HG02642 (cell line): ENCODE measurements at regions not wholly inside any gene's neighbourhood (a gene's known extent, or its start where the extent isn't known, plus 50 kb on each side); places are given as distances from the start of the nearest gene placed in this dataset.
A peak's percentile ranks its signal among the peaks of the same experiment; 100 is the strongest.

ENCODE experiments used
- ATAC-seq: cut with Tn5 transposase; IDR thresholded peaks from one replicate; pipeline ENCODE4 v1.9.1; 2021; ENCODE audit warnings: mild to moderate bottlenecking; ENCODE audit not compliant: unreplicated experiment, poor library complexity

DNA sequence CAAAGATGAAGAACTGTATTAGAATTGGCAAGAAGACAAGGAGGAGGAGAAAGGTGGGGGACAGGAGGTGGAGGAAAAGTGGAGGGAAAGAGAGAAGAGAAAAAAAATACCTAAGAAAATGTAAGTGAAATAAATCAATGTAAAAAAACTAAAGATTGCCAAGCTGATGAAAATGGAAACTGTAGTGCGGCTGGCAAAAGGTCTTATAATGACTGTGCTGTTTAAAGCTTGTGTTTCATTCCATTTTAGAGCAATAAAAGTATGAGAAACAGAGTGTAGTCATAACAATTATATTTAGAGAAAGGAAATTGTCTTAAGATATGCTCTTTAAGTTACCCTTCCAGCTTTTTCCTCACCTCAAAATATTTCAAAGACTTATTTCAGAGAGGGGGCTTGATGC lies 670.5 kb upstream of the SEMA6A start:
- ATAC-seq: no peak

DNA sequence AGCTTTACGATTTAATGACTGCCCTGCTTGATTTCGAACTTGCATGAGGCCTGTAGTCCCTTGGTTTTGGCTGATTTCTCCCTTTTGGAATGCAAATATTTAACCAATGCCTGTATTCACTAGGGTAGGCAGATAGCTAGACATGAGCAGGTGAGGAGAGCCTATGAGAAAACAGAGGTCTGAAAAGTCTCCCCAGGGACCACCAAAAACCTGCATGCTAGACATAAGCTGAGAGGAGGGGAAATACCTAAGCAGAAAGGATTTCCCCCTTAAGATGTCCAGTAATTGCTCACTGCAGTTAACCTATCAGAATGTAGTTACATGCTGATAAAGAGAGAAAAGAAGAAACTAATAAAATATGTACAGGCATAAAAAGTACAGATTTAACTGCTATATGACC lies 667.4 kb upstream of the SEMA6A start:
- ATAC-seq: peak; percentile 69

DNA sequence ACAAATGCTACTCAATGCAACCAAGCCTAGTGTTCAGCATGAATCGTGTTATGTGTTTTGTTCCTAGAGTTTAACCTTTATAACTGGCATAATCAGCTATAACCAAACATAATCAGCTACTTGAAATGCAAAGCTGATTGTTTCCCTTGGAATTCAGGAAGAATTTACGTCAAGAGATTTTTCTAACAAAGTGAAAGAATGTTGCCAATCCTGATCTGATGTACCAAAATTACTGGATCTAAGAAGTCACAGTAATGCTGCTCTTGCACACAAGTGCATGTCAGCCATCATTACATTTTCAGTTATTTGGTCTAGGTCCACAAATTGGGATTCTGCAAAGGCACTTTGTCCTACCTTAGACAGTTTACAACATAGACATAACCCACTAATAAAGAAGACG lies 662.3 kb upstream of the SEMA6A start:
- ATAC-seq: no peak

DNA sequence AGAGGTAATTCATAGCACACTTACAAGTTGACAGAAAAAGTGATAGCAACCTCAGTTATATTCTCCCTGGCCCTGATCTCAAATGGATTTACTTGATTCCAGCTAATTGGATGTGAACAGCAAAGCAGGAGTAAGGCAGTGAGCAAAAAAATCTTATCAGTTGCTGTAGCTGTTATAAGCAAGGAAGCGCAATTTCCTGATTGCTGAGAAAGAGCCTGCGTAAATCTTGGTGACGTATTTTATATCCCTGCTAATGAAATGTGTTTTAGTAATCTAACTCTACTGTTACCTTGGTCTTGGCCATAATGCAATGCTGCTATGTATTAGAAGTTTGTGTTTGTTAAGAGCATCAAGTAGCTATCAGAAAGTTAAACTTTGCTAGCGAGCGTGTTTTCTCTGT lies 661.2 kb upstream of the SEMA6A start:
- no peak for ATAC-seq

DNA sequence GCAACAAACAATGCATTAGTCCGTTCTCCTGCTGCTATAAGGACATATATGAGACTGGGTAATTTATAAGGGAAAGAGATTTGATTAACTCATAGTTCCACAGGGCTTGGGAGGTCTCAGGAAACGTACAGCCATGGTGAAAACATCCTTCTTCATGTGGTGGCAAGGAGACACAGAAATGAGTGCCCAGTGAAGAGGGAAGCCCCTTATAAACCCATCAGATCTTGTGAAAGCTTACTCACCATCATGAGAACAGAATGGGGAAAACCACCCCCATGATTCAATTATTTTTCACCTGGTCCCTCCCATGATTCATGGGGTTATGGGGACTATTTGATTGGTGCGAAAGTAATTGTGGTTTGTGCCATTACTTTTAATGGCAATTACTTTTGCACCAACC lies 655.8 kb upstream of the SEMA6A start:
- no peak for ATAC-seq

DNA sequence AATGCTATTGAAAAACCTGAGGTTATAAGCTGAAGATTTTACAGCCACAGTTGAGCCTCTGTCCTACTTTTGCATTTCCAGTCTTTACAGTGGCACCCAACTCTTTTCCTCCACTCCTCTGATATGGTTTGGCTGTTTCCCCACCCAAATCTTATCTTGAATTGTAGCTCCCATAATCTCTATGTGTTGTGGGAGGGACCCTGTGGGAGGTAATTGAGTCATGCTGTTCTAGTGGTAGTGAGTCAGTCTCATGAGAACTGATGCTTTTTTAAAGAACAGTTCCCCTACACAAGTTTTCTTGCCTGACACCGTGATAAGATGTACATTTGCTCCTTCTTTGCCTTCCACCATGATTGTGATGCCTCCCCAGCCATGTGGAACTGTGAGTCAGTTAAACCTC lies 646.1 kb upstream of the SEMA6A start:
- ATAC-seq: no peak

DNA sequence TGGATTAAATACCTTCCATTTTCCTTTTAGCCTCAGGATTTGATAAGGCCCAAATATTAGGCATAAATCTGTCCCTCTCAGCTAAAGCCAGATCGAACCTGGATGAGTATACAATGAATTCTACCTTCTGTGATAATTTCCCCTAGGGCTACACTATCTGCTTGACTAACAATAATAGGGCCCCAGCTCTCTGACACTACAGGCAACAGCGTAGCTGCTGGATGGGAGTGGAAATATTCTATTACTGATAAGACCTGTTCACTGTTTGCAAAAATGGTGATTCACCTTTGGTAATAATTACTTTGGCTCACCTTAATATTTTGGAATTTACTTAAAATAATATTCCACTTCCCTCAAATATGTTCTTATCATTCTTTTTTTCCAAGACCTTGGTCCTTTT lies 644.2 kb upstream of the SEMA6A start:
- no peak for ATAC-seq

DNA sequence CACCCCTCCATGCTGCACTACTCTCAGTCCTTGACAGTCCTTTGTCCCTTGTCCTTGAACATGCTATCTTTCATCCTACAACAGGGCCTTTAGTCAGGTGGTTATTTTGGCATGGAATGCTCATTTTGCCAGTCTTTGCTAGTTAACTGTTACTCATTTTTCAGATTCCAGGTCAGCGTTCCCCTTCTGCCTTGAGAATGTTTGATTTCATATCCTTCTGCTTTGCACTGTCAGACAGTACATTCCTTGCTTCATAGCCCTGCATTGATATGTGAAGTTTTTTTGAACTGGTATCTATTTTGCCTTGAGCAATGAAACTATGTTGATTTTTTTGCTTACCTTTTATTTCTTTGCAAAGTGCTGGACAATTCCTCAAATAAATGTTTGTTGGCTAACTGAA lies 638.2 kb upstream of the SEMA6A start:
- no peak for ATAC-seq

DNA sequence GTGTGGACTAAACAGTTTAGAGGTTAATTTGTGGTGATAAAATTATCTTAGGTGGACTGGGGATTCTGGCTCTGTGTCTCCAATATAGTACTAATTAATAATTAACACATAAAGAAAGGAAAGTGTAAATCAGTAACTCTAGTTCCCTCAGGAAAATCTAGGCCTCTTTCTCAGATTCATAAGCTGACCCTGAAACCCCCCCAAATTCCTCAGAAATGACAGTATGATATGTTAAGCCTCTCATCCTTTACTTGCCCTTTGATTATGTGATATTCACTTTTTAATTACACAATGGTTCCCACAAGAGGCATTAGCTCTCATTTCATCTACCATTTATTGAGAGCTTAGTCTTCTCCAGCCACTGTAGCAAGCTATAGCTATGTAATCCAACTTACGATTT lies 636.2 kb upstream of the SEMA6A start:
- ATAC-seq: no peak

DNA sequence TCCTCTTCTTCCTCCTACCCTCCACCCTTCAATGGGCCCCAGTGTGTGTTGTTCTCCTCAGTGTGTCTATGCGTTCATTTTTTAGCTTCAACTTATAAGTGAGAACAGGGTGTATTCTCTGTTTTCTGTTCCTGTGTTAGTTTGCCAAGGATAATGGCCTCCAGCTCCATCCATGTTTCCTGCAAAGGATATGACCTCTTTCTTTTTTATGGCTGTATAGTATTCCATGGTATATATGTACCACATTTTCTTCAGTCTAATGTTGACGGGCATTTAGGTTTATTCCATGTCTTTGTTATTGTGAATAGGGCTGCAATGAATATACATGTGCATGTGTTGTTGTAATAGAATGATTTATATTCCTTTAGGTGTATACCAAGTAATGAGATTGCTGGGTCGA lies 634.9 kb upstream of the SEMA6A start:
- no peak for ATAC-seq

DNA sequence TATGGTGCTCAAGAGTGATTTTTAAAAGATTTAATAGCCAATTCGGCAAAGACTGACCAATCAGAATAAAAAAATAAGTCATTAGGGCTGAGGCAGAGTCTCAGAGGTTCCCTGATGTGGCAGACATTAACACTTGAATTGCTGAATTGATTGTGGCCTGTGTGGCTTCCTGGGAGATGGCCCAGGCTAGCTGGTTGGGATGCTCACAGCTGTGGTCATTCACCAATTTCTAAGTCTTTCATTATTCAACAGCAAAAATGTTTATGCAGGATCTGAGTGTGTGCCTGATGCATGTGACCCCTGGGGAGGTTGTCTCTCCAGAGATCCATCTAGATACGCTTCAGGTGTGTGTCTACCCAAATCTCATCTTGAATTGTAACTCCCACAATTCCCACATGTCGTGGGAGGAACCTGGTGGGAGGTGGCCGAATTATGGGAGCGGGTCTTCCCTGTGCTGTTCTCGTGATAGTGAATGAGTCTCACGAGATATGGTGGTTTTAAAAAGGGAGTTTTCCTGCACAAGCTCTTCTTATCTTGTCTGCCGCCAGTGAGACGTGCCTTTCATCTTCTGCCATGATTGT lies 632.6 kb upstream of the SEMA6A start:
- ATAC-seq: no peak

DNA sequence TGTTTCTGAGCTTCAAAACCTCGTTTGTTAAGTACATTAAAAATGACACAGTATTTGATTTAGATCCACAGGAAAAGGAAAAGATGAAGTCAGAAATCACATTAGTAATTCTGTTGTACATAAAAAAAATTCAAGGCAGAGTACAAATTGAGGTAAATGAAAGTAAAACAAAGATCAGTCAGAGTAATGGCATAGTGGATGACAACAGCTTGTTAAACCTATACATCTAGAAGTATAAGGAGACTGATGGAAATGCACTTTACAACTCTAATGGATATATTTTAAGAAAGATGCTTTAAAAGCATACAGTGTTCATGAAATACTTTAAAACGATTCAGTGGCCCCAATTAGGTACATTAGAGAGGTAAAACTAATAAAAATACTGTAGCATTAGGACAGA lies 631.3 kb upstream of the SEMA6A start:
- no peak for ATAC-seq

DNA sequence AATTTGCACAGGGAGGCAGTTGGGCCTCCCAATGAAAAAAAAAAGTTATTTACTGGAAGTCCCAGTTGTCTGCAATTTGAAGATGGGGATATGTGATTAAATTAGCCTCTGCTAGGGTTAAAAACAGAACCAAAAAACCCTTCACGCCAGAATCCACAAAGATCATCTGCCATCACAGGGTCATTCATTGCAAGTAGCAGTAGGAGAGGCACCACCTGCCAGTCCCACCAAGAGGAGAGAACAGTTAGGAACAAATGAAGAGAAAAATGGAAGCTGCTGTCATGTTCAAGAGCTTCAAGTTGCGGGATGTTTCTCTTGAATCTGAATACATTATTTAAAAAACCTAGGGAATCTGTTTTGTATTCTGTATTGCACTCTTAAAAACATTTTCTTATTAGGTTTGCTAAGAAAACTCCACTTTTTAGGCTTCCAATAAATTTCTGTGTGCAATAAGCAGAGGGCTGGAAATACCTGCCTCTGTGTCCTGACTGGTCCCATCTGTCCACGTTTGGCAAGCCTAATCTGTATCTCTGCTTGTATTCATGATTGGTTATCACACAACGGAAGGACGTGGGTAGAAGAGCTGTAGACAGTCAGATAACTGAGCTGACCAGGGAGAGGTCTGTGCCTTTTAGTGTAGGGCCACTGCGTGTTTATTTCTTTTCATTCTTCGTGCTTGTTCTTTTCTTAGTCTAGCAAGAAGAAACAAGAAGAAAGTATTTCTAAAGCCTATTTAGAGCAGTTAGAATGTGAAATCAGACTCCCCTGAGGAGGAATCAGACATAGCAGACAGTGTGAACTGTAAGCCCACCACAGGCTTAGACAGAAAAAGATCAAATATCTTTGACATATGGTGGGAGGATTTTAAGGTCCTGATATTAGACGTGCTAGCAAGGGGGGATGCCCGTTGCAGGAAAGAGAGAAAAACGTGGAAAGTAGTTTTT lies 630.6 kb upstream of the SEMA6A start:
- no peak for ATAC-seq

DNA sequence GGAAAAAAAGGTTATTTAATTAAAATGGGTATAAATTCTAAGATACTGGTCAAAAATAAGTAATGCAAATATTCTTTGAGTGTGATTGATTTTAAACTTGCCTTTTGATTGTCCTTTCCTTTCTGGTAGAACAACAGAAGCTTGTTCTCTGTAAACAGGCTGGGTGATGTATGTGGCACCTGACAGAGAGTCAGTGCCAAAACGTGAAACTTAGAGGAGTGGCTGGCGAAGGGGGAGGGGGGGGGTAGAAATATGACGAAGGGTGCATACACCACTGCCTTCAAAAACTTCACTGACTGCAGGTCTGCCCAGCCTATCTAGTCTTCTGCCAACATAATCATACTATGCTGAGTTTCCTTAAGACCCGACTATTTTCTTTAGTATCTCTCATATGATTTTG lies 629.8 kb upstream of the SEMA6A start:
- ATAC-seq: no peak

DNA sequence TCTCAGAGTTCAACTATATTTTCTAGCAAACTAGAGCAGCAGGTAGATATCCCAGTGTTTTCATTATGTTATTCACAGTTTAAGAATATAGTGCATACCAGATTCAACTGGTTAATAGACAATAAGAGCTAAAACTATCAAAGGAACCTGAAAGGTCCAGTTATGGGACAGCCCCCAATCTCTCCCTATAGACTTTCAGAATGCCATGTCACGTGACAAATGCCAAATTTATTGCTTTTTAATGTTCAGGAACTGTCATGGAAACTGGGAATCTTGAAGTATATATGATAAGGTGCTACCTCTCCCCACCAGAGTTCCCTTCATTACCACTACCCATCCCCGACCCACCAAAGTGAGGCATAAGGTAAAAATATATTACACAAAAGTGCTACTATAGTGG lies 629.0 kb upstream of the SEMA6A start:
- ATAC-seq: no peak

DNA sequence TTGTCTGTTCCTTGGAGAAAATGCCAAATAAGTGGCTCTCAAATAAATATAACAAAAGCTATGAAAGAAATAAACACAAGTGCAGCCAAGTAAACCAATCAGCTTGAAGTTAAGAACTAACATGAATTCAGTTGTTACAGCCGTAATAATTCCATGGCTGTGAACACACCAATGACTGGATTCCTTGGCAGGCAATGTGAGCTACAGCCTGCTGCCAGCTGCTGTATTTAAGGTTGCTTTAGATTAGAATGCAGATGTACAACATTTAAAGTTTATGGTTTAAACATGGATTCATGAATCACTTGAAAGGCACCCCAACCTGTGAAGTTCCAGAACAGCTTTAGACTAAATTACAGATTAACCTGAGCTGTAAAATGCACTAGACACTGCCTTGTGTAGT lies 626.4 kb upstream of the SEMA6A start:
- no peak for ATAC-seq

DNA sequence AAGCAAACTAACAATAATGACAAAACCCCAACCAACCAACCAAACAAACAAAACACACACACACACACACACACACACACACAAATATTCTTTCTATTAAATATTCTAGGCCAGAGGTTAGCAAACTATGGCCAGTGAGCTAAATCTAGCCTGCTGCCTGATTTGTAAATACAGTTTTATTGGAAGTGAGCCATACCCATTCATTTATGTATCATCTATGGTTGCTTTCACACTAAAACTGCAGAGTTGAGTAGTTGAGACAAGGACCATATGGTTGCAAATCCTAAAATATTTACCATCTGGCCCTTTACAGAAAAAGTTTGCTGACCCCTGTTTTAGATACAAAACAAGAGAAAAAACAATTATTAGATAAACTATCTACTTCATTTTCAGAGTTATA lies 620.5 kb upstream of the SEMA6A start:
- ATAC-seq: no peak

DNA sequence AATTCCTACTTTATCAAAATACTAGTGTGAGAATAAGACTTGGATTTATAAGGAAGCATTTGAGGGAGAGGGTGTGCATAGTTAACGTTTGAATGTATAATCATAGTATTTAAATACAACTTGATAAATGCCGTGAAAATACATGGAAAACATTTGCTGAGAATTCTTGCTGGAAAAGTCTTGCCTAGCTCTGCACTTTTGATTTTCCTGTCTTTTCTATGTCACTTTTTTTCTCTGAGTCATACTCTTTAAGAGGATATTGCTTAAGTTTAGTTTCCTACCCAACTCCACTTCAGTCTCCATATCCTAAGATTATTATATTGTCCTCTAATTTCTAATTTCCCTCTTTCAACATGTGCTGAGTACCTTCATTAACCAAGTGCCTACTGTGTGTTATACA lies 616.6 kb upstream of the SEMA6A start:
- ATAC-seq: no peak

DNA sequence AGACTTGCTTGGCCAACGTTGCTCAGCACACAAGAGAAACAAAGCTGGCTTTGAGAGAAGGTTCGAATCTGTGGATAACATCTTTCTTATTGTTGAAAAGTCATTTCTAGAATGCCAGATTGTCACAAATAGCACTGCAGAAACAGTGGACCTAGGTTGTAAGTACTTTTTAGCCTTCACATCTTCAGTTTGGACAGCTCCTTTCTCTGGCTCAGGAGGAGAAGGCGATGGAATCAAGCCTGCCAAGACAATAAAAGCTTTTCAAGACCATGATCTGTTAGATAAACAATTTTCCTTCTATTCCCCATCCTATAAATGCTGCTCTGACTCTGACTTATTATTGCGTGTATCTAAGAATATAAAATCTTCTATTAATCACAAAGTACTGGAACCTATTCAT lies 615.2 kb upstream of the SEMA6A start:
- no peak for ATAC-seq

DNA sequence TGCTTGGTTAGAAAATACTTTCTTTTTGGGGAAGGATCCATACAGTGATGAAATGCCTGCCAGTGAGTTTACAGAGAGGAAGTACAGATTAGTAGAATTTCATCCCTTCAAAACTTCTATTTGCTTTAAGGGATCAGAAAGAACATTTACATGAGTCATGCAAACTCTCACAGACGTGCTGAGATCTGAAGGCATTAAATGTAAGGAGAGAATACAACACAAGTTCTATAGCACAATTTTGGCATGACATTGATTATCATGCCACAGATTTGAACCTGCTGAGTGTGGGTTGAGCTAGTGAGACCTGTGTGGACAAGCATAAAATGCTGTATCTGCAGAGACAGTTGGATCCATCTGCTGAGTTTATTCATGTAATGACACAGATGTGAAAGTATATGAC lies 613.6 kb upstream of the SEMA6A start:
- ATAC-seq: no peak

DNA sequence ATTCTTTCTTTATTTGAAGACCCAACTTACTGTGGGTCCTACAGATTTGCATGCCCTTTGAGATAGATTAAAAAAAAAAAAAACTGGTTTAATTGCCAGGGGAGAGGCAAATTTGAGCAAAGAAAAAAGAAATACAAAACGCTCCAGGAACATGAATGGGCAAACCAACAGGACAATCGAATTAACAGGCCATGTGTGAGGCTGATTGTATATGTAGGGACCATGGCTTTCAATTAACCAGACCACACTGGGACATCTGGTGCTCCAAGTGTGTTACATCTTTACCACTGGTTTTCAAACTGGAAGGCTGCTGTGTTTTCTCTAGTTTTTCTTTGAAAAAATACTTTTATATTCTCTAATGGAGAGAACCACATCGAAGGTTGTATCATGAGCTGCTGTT lies 612.1 kb upstream of the SEMA6A start:
- no peak for ATAC-seq

DNA sequence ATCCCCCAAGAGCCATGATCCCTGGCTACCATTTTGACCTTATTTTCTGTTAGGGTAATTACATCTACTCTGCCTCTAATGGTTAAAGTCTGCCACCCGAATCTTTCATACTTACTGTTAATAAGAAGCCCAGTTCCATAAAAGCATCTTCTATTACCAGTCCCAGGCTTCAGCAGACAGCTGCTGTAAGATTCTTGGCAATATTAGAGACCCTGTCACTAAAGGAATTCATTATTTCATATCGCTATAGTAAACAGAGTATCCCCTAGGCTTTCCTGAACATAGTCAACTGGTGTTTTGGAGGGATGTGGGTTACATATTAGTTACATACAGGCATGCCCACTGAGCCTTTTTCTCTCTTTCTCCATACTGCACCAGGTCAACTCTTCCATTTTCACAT lies 608.7 kb upstream of the SEMA6A start:
- no peak for ATAC-seq
